ENCODE measurements at regions not wholly inside any gene's neighbourhood (a gene's known extent, or its start where the extent isn't known, plus 50 kb on each side); places are given as distances from the start of the nearest gene placed in this dataset.

- no peak for TF ChIP-seq POLR2A (IDR thresholded peaks at IDR 0.05; ENCODE audit: low read length)
- no peak for TF ChIP-seq GATA1 (IDR thresholded peaks at IDR 0.05; ENCODE audit: low read depth, low read length)
Observed at GRCh38 chr2:144032566-144032965, 487.4 kb downstream of the ZEB2 start.

Data from erythroblast (primary cell).